Erythroblast (primary cell): ENCODE measurements at regions not wholly inside any gene's neighbourhood (a gene's known extent, or its start where the extent isn't known, plus 50 kb on each side); places are given as distances from the start of the nearest gene placed in this dataset.

Source experiments
- GATA1 ChIP-seq: IDR thresholded peaks from 2 replicates; pipeline ENCODE4 v1.6.1; 2011; ENCODE audit warnings: low read depth, mild to moderate bottlenecking, control low read depth, low read length, moderate library complexity
- POLR2A ChIP-seq: IDR thresholded peaks from 2 replicates; pipeline ENCODE4 v1.6.1; 2011; ENCODE audit warnings: mild to moderate bottlenecking, low read length

GRCh38 chr15:35648941-35649340 is 103.0 kb upstream of the DPH6 start:
- TF ChIP-seq POLR2A, result no peak
- no peak for TF ChIP-seq GATA1
